ENCODE measurements at regions not wholly inside any gene's neighbourhood (a gene's known extent, or its start where the extent isn't known, plus 50 kb on each side); places are given as distances from the start of the nearest gene placed in this dataset.

GRCh38 chr3:126263539-126263938 lies 83.2 kb upstream of the ALDH1L1 start:
- no peak for TF ChIP-seq POLR2A (IDR thresholded peaks at IDR 0.05)
- no peak for TF ChIP-seq POLR2AphosphoS5 (IDR thresholded peaks at IDR 0.05)
